ENCODE measurements at regions not wholly inside any gene's neighbourhood (a gene's known extent, or its start where the extent isn't known, plus 50 kb on each side); places are given as distances from the start of the nearest gene placed in this dataset.

- BruUV-seq (replicated peaks), result no TSS peak
- no peak for TF ChIP-seq CSDE1 (IDR thresholded peaks at IDR 0.05)
- DNase-seq (ENCODE audit: extremely low read depth in 1 of 4, low spot score in 3 of 4), result no peak
- no peaks in the 10 kb centered on the region for H3K4me1 ChIP-seq (replicated peaks in 1 of 2; ENCODE audit: control insufficient read depth in 2 of 2, insufficient read depth in 2 of 2, low read length in 2 of 2)
- H3K4me2 ChIP-seq (ENCODE audit: insufficient read depth, low read length), result no peak overlapping the region
- no peak overlapping the region for H2AFZ ChIP-seq (ENCODE audit: low read depth, low read length)
- H3K9ac ChIP-seq (ENCODE audit: insufficient read depth in 1 of 2, low read depth in 2 of 2, low read length in 2 of 2), result no peak overlapping the region
- no peak overlapping the region for H3K27ac ChIP-seq (ENCODE audit: extremely low read depth, low read depth, low read length)
- H3K9me1 ChIP-seq (ENCODE audit: control insufficient read depth, insufficient read depth, low read length), result no peaks in the 10 kb centered on the region
- WGBS (ENCODE audit: insufficient coverage, low coverage, missing lambda C conversion rate), result under 1% methylated on average over 13 of the region's 13 CpGs
- no peak for ATAC-seq
- in situ Hi-C loops (cut with MboI) (no loop called here), intact Hi-C loops (cut with micrococcal nuclease) (no loop called here)
- no peak overlapping the region for H3K4me3 ChIP-seq
- POLR2A ChIA-PET, result no interaction called here
- no peak for FAIRE-seq
- H4K20me1 ChIP-seq (replicated peaks; ENCODE audit: control insufficient read depth, insufficient read depth, low read length), result no peaks in the 10 kb centered on the region
- no peaks in the 10 kb centered on the region for H3K36me3 ChIP-seq (ENCODE audit: control insufficient read depth, insufficient read depth, low read length)
- H3K9me3 ChIP-seq (replicated peaks; ENCODE audit: control insufficient read depth, insufficient read depth, low read depth, low read length), result no peaks in the 10 kb centered on the region
- H3K79me2 ChIP-seq (ENCODE audit: control insufficient read depth, insufficient read depth, low read length), result no peaks in the 10 kb centered on the region
- CTCF ChIA-PET (ENCODE audit: low intra/inter-chr PET ratio), result no interaction called here
- H3K27me3 ChIP-seq (ENCODE audit: control insufficient read depth in 2 of 2, insufficient read depth in 2 of 2, low read length in 2 of 2), result peaks cover 0 to 5% of the 10 kb centered on the region in 2 experiments; a peak in 1 of 5 replicates
These were observed 252.9 kb downstream of the COL4A1 start for GRCh38 chr13:110054041-110054440.

- FAIRE-seq (no peak), ATAC-seq (no peak), DNase-seq (ENCODE audit: extremely low read depth in 1 of 4, low spot score in 3 of 4) (no peak)
- POLR2A ChIA-PET, result interaction anchor here (0.6 to 0.9 kb wide), 2 partner anchors 9 to 12 kb away, joined by 3 to 4 read pairs; no protein-coding TSS in a partner anchor
- H3K9me1 ChIP-seq (ENCODE audit: control insufficient read depth, insufficient read depth, low read length), result no peaks in the 10 kb centered on the region
- no peaks in the 10 kb centered on the region for H3K9me3 ChIP-seq (replicated peaks; ENCODE audit: control insufficient read depth, insufficient read depth, low read depth, low read length)
- H2AFZ ChIP-seq (ENCODE audit: low read depth, low read length), result no peak overlapping the region
- peaks cover 0 to 13% of the 10 kb centered on the region in 2 experiments; a peak in 2 of 5 replicates for H3K27me3 ChIP-seq (ENCODE audit: control insufficient read depth in 2 of 2, insufficient read depth in 2 of 2, low read length in 2 of 2)
- CTCF ChIA-PET (ENCODE audit: low intra/inter-chr PET ratio), result no interaction called here
- no peaks in the 10 kb centered on the region for H4K20me1 ChIP-seq (replicated peaks; ENCODE audit: control insufficient read depth, insufficient read depth, low read length)
- WGBS (ENCODE audit: insufficient coverage, low coverage, missing lambda C conversion rate), result 0% methylated on average over 5 of the region's 7 CpGs
- no peak overlapping the region for H3K9ac ChIP-seq (ENCODE audit: insufficient read depth in 1 of 2, low read depth in 2 of 2, low read length in 2 of 2)
- no TSS peak for BruUV-seq (replicated peaks)
- TF ChIP-seq SFPQ (IDR thresholded peaks at IDR 0.05; ENCODE audit: low read depth, low read length), result no peak
- TF ChIP-seq HSF4 (CRISPR knock-in tag; IDR thresholded peaks at IDR 0.05; ENCODE audit: borderline replicate concordance), result no peak
- no peak for TF ChIP-seq ZNF445 (CRISPR knock-in tag; IDR thresholded peaks at IDR 0.05; ENCODE audit: low read depth)
- in situ Hi-C loops (cut with MboI), result no loop called here
- intact Hi-C loops (cut with micrococcal nuclease), result no loop called here
- no peak overlapping the region for H3K4me3 ChIP-seq
- H3K27ac ChIP-seq (ENCODE audit: extremely low read depth, low read depth, low read length), result no peak overlapping the region
- no peaks in the 10 kb centered on the region for H3K4me1 ChIP-seq (replicated peaks in 1 of 2; ENCODE audit: control insufficient read depth in 2 of 2, insufficient read depth in 2 of 2, low read length in 2 of 2)
- H3K4me2 ChIP-seq (ENCODE audit: insufficient read depth, low read length), result no peak overlapping the region
- no peaks in the 10 kb centered on the region for H3K36me3 ChIP-seq (ENCODE audit: control insufficient read depth, insufficient read depth, low read length)
- no peaks in the 10 kb centered on the region for H3K79me2 ChIP-seq (ENCODE audit: control insufficient read depth, insufficient read depth, low read length)
These were observed 259.5 kb downstream of the COL4A1 start for GRCh38 chr13:110047496-110047895.
